Loucy (cell line): ENCODE measurements at regions not wholly inside any gene's neighbourhood (a gene's known extent, or its start where the extent isn't known, plus 50 kb on each side); places are given as distances from the start of the nearest gene placed in this dataset.

Experiments
- EZH2phosphoT487 ChIP-seq: fragments of 200-600 bp; IDR thresholded peaks from 2 replicates; pipeline ENCODE4 v1.6.1; 2018; ENCODE audit warnings: antibody characterized with exemption, mild to moderate bottlenecking, moderate library complexity, borderline replicate concordance
- TF ChIP-seq, protein P1 (sequence below): fragments of 200-600 bp; sonication (generic); conservative IDR thresholded peaks from 2 replicates; pipeline ENCODE4 v1.5.1; 2014; ENCODE audit warnings: mild to moderate bottlenecking, antibody characterized with exemption, low read length

DNA sequence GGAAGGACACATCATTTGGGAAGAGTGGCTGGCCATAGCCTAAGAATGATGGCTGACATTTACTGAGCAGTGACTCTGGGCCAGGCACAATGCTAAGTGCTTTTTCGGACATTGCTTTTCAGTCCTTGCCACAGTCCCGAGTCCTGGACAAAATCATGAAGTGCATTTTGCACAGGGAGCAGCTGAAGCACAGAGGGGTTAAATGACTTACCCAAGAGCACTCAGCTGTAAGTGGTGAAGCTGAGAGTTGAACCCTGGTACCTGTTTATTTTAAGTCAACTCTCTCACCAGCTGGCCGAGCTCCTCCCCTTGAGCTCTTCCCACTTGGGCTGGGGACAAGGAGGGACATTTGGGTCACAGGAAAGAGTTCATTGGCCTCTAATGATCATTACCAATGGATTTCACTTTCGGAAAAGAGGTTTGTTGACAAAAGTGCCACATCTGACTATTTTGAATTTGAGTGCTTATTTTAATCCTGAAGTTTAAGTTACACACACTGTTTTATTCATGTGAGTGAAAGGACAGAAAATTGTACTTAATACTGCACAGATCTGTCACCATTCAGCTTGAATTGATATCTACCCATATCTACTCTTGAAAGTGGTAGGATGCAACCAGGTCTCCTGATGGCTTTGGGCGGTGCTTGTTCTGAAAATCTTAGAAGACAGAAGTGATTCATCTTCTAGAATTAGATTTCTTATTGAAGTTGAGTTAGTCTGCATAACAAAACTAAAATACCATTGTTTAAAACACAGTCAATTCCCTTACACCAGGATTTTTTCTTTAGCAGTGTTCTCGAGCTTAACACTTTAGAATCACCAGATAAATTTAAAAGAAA lies 368.7 kb upstream of the PROK2 start:
- no peak for TF ChIP-seq EZH2phosphoT487
- TF ChIP-seq, protein P1, sequence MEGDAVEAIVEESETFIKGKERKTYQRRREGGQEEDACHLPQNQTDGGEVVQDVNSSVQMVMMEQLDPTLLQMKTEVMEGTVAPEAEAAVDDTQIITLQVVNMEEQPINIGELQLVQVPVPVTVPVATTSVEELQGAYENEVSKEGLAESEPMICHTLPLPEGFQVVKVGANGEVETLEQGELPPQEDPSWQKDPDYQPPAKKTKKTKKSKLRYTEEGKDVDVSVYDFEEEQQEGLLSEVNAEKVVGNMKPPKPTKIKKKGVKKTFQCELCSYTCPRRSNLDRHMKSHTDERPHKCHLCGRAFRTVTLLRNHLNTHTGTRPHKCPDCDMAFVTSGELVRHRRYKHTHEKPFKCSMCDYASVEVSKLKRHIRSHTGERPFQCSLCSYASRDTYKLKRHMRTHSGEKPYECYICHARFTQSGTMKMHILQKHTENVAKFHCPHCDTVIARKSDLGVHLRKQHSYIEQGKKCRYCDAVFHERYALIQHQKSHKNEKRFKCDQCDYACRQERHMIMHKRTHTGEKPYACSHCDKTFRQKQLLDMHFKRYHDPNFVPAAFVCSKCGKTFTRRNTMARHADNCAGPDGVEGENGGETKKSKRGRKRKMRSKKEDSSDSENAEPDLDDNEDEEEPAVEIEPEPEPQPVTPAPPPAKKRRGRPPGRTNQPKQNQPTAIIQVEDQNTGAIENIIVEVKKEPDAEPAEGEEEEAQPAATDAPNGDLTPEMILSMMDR: no peak
